VCaP (cell line): ENCODE measurements at regions not wholly inside any gene's neighbourhood (a gene's known extent, or its start where the extent isn't known, plus 50 kb on each side); places are given as distances from the start of the nearest gene placed in this dataset.

Experiments
- H3K27ac ChIP-seq: fragments of 450-650 bp; 2 replicates; pipeline ENCODE4 v1.5.1; 2017
- CTCF ChIP-seq: fragments of 450-650 bp; conservative IDR thresholded peaks from 2 replicates; pipeline ENCODE4 v1.5.1; 2017; ENCODE audit warnings: mild to moderate bottlenecking, moderate library complexity

DNA sequence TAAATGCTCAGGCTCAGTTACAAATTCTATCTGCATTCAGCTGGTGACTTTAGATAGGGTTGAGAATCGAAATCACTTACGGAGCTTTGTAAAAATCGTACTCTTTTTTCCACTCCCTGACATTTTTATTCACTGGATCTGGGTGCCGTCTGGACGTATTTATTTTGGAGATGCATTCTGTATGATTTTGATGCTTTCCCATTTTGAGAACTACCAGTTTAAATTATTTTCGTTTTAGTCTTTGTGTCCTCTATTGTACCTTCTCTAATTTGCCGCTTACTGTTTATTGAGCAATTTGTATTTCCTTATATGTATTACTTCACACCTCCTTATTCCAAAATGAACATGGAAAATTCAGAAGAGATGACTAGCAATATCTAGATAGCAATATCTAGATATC lies 96.2 kb downstream of the FASLG start:
- TF ChIP-seq CTCF: no peak
- no peak overlapping the region for H3K27ac ChIP-seq

DNA sequence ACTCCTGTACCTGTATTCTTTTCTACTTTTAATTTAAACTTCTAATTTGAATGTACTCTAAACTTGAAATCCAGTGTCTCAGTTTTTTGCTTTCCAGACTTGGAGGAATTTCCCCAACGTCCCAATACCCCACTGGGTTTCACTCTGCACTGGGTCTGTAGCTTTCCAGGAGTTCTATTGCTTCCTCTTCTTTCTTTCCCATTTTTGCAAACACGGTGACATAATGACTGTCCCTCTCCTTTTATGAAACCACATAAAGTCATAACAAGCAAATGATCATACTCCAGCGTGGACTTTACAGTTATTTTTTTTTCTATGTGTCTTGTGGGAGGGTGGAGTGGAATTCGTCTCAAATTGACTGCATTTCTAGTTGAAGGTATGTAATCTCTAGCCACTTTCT lies 97.1 kb downstream of the FASLG start:
- TF ChIP-seq CTCF: no peak
- no peak overlapping the region for H3K27ac ChIP-seq

- H3K27ac ChIP-seq: no peak overlapping the region
- no peak for TF ChIP-seq CTCF
Observed at GRCh38 chr1:172758259-172758658, 99.4 kb downstream of the FASLG start.

GRCh38 chr1:172760121-172760520 lies 101.2 kb downstream of the FASLG start:
- no peak overlapping the region for H3K27ac ChIP-seq
- TF ChIP-seq CTCF: no peak

GRCh38 chr1:172761581-172762486 lies 102.9 kb downstream of the FASLG start:
- TF ChIP-seq CTCF: no peak
- no peak overlapping the region for H3K27ac ChIP-seq

DNA sequence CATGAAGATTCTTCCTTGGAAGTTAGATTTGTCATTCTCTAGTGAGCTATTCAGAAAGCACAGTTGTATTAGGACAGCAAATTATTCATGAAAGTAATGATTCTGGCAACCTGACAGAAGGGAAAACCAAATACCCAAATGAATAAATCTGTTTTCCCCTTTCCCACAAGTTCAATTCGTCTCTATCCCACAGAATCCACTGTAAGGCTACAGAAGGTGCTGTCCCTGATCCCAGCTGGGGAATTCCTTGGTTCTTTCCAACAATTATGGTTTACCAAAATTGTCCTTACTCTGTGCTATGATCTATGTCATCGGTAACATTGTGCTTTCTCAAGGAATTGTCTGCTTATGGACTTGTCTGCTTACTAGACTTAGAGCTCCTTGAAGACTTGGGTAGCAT lies 104.2 kb downstream of the FASLG start:
- H3K27ac ChIP-seq: no peak overlapping the region
- TF ChIP-seq CTCF: no peak

GRCh38 chr1:172764378-172764777 lies 105.5 kb downstream of the FASLG start:
- no peak for TF ChIP-seq CTCF
- no peak overlapping the region for H3K27ac ChIP-seq
